IgD-negative memory B cell (primary cell): ENCODE measurements at regions not wholly inside any gene's neighbourhood (a gene's known extent, or its start where the extent isn't known, plus 50 kb on each side); places are given as distances from the start of the nearest gene placed in this dataset.
"Not testable (repeated sequence)": the region's sequence is repeated elsewhere in the genome, so short reads cannot be mapped to it uniquely, and the experiment has no call there.

Source experiments
- H3K27ac Mint-ChIP-seq, 3 donors: one replicate each; pipeline ENCODE4 v1.8.0; 2020 to 2022; ENCODE audit warnings: mild to moderate bottlenecking in 3 of 3, mixed read lengths in 3 of 3, moderate library complexity in 1 of 3
- H3K27me3 Mint-ChIP-seq: one replicate; pipeline ENCODE4 v1.8.0; 2021; ENCODE audit warnings: mixed read lengths
- H3K36me3 Mint-ChIP-seq: one replicate; pipeline ENCODE4 v1.8.0; 2020; ENCODE audit warnings: mild to moderate bottlenecking, mixed read lengths
- H3K4me1 Mint-ChIP-seq, 3 donors: one replicate each; pipeline ENCODE4 v1.8.0; 2020 to 2022; ENCODE audit warnings: mixed read lengths in 3 of 3, mild to moderate bottlenecking in 1 of 3
- H3K4me3 Mint-ChIP-seq, 4 donors: one replicate each; pipeline ENCODE4 v1.8.0; 2020 to 2022; ENCODE audit warnings: mild to moderate bottlenecking in 4 of 4, mixed read lengths in 4 of 4, moderate library complexity in 3 of 4
- H3K9me3 Mint-ChIP-seq, 3 donors: one replicate each; pipeline ENCODE4 v1.8.0; 2020 to 2021; ENCODE audit warnings: mixed read lengths in 3 of 3, mild to moderate bottlenecking in 1 of 3

DNA sequence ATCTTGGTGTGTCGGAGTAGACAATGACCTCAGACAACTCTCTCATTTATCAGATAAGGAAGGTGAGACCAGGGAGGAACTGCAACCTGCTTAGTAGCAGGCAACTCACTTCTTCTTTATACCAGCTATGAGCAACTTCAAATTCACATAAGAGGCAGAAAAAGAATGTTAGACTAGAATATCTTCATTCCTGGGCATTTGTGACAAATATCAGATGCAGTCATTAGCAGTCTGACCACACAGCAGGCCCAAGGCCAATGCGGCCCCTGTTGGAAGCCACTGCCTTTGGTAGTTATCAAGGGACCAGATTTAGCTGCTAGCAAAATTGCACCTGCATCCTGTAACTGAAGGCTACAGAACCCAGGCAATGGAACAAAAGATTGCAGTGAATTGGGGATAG lies 219.2 kb upstream of the RASGEF1B start:
- Mint-ChIP-seq H3K27ac (no peak overlapping the region), H3K4me1 (no peaks in the 10 kb centered on the region), H3K4me3 (no peak overlapping the region), H3K27me3 (peaks cover 4% of the 10 kb centered on the region), H3K9me3 (no peaks in the 10 kb centered on the region), H3K36me3 (no peaks in the 10 kb centered on the region)

DNA sequence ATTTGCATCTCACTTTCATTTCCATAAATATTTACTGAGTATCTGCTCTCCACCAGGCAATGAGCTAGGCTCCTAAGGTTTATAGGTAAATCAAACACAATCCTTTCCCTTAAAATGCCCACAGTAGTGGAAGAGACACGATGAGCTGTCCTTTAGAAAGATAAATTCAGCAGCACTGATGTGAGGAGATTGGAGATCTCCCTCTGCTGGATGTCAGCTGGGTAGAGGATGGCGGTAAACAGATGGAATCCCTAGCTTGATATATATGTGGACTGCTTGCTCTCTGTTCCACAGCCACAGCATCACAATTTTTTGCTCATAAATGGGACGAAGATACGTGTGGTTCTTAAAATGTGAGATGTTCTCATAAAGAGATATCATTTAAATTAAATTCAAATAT lies 216.4 kb upstream of the RASGEF1B start:
- Mint-ChIP-seq H3K9me3 (no peaks in the 10 kb centered on the region), H3K27me3 (no peaks in the 10 kb centered on the region), H3K27ac (no peak overlapping the region), H3K4me1 (no peaks in the 10 kb centered on the region), H3K4me3 (no peak overlapping the region), H3K36me3 (peaks cover 1% of the 10 kb centered on the region)

GRCh38 chr4:81687471-81687870 lies 215.8 kb upstream of the RASGEF1B start:
- Mint-ChIP-seq H3K4me3 (no peak overlapping the region), H3K4me1 (no peaks in the 10 kb centered on the region), H3K27ac (no peak overlapping the region), H3K27me3 (no peaks in the 10 kb centered on the region), H3K36me3 (peaks cover 1% of the 10 kb centered on the region), H3K9me3 (no peaks in the 10 kb centered on the region)

GRCh38 chr4:81685104-81685503 lies 213.4 kb upstream of the RASGEF1B start:
- Mint-ChIP-seq H3K4me1 (no peaks in the 10 kb centered on the region), H3K27ac (no peak overlapping the region), H3K4me3 (no peak overlapping the region), H3K27me3 (no peaks in the 10 kb centered on the region), H3K9me3 (no peaks in the 10 kb centered on the region), H3K36me3 (peaks cover 1% of the 10 kb centered on the region)

GRCh38 chr4:81684352-81684751 lies 212.6 kb upstream of the RASGEF1B start:
- Mint-ChIP-seq H3K9me3 (no peaks in the 10 kb centered on the region), H3K27ac (no peak overlapping the region), H3K4me3 (no peak overlapping the region)

GRCh38 chr4:81682492-81682891 lies 210.8 kb upstream of the RASGEF1B start:
- H3K27ac Mint-ChIP-seq = no peak overlapping the region
- H3K9me3 Mint-ChIP-seq = no peaks in the 10 kb centered on the region
- no peaks in the 10 kb centered on the region for H3K4me1 Mint-ChIP-seq
- H3K4me3 Mint-ChIP-seq = no peak overlapping the region
- H3K36me3 Mint-ChIP-seq = peaks cover 1% of the 10 kb centered on the region
- H3K27me3 Mint-ChIP-seq = no peaks in the 10 kb centered on the region

More at GRCh38 chr4:81684352-81684751, 212.6 kb upstream of the RASGEF1B start:
- Mint-ChIP-seq H3K4me1 (no peaks in the 10 kb centered on the region), H3K36me3 (peaks cover 1% of the 10 kb centered on the region), H3K27me3 (no peaks in the 10 kb centered on the region)

DNA sequence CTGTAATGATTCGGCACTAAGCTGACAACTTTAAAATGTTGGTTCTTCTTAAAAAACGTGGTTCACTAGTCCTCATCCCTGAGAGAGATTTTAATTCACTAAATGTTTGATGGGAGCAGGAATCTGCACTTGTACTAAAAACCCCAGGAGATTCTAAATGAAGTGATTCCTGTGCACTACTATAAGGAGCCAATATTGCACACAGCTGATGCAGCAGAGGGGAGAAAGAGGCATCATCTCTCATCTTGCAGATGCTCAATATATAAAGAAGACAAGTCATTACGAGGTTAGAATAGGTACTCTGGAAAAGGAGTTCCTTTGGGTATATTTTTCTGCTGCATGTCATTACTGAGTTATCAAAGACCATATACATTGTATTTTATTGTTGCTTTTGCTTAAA lies 207.6 kb upstream of the RASGEF1B start:
- Mint-ChIP-seq H3K4me3 (no peak overlapping the region), H3K36me3 (no peaks in the 10 kb centered on the region), H3K27me3 (no peaks in the 10 kb centered on the region), H3K9me3 (no peaks in the 10 kb centered on the region), H3K27ac (no peak overlapping the region), H3K4me1 (no peaks in the 10 kb centered on the region)

- Mint-ChIP-seq H3K36me3 (no peaks in the 10 kb centered on the region), H3K27ac (no peak overlapping the region), H3K27me3 (no peaks in the 10 kb centered on the region), H3K4me1 (no peaks in the 10 kb centered on the region), H3K4me3 (no peak overlapping the region), H3K9me3 (no peaks in the 10 kb centered on the region)
Measured at GRCh38 chr4:81678801-81679200, 207.1 kb upstream of the RASGEF1B start.

GRCh38 chr4:81676537-81676936 lies 204.8 kb upstream of the RASGEF1B start:
- H3K27ac Mint-ChIP-seq = no peak overlapping the region
- no peaks in the 10 kb centered on the region for H3K27me3 Mint-ChIP-seq
- H3K4me1 Mint-ChIP-seq = no peaks in the 10 kb centered on the region
- no peaks in the 10 kb centered on the region for H3K36me3 Mint-ChIP-seq
- H3K4me3 Mint-ChIP-seq = no peak overlapping the region
- no peaks in the 10 kb centered on the region for H3K9me3 Mint-ChIP-seq

DNA sequence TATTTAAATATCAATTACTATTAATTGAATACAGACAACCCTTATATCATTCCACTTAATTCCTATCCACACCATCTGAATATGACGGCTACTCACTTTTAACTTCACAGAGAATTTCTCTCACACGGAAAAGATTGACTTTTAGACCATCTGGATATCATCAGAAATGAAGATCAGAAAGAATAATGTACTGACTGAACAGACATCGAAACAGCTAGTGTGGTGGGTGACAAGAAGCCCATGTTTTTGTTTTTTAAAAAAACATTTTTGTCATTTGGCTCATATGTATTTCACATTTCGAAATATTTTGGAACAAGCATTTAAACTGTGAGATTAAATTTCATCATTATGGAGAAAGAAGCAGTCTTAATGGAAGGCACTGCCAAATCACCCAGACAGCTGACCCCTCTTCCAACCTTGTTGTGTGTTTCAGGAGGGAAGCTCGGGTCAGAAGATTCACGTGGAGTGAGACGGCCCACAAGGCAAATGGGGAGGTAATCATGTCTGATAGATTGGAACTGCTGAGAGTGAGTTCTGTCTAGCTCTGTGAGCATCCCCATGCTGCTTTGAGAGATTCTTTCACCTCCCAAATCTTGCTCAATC lies 204.2 kb upstream of the RASGEF1B start:
- Mint-ChIP-seq H3K27ac (no peak overlapping the region), H3K9me3 (no peaks in the 10 kb centered on the region), H3K4me1 (no peaks in the 10 kb centered on the region), H3K4me3 (no peak overlapping the region), H3K36me3 (no peaks in the 10 kb centered on the region), H3K27me3 (no peaks in the 10 kb centered on the region)

DNA sequence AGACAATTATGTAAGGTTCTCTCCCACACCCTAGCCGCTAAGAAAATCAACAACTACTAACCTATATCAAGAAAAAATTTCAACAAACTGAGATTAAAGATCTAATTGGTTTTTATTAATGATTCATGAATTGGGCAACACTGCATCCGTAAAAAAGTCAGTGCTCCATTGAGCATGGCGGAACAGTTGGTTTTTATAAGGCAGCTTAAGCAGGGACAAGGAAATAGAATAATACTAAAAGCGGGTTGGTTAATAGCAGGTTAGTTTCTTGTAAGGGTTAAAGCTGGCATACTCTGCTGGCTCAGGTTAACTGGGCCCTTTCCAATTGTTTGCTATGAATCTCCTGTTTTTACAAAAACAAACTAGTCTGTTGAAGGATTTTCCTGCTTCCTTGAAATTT lies 202.3 kb upstream of the RASGEF1B start:
- Mint-ChIP-seq H3K27me3 (peaks cover 2% of the 10 kb centered on the region), H3K36me3 (no peaks in the 10 kb centered on the region), H3K9me3 (no peaks in the 10 kb centered on the region), H3K4me1 (no peaks in the 10 kb centered on the region), H3K27ac (no peak overlapping the region), H3K4me3 (no peak overlapping the region)

- H3K36me3 Mint-ChIP-seq = not testable (repeated sequence)
Measured at GRCh38 chr4:81668328-81668727, 196.6 kb upstream of the RASGEF1B start.

DNA sequence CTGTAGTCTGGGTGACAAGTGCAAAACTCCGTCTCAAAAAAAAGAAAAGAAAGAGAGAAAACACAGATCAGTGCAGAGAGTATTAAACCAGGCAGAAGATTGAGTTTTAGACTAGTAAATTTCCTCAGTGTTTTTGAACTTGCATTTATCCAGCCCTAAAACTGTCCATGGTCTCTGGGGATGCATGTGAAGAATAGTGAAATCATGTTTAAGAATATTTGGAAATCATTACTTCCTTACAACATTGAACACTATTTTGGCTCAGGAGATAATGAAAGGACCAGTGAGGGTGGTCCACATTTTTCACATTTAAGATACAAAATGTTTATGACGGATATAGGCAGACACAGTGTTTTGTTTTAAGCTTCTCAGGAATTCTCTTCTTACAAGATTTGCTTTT lies 195.8 kb upstream of the RASGEF1B start:
- no peaks in the 10 kb centered on the region for H3K36me3 Mint-ChIP-seq
- H3K27me3 Mint-ChIP-seq = peaks cover 3% of the 10 kb centered on the region
- H3K9me3 Mint-ChIP-seq = no peaks in the 10 kb centered on the region
- no peak overlapping the region for H3K4me3 Mint-ChIP-seq
- H3K4me1 Mint-ChIP-seq = no peaks in the 10 kb centered on the region
- peak overlapping the region in 1 of 3 donors; percentile 21 for H3K27ac Mint-ChIP-seq

More at GRCh38 chr4:81668328-81668727, 196.6 kb upstream of the RASGEF1B start:
- not testable (repeated sequence) for H3K4me1 Mint-ChIP-seq, H3K9me3 Mint-ChIP-seq, H3K27me3 Mint-ChIP-seq, H3K4me3 Mint-ChIP-seq, H3K27ac Mint-ChIP-seq

- Mint-ChIP-seq H3K4me3 (no peak overlapping the region), H3K27ac (no peak overlapping the region), H3K27me3 (peaks cover 3% of the 10 kb centered on the region), H3K9me3 (peaks cover 0 to 2% (median 0%) of the 10 kb centered on the region in 3 donors), H3K4me1 (no peaks in the 10 kb centered on the region), H3K36me3 (no peaks in the 10 kb centered on the region)
Measured at GRCh38 chr4:81666491-81666890, 194.8 kb upstream of the RASGEF1B start.

DNA sequence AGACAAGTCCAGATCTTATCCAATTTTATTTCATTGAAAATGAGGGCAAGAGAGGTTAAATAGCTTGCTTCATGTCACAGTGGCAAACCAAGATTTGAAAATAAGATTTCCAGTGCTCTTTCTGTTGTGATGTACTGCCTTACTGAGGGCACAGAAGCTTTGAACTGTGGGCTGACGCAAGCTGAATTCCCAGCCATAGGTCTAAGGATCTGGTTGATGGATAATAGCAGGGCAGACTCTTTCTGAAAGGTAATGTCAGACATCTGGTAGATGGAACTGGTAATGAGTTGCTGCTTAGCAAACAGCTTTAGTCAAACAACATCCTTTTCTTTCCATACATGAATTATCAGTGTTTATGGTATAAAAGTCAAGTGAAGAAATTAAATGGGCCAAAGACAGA lies 193.9 kb upstream of the RASGEF1B start:
- Mint-ChIP-seq H3K4me1 (no peaks in the 10 kb centered on the region), H3K27ac (no peak overlapping the region), H3K4me3 (no peak overlapping the region), H3K36me3 (no peaks in the 10 kb centered on the region), H3K27me3 (peaks cover 3% of the 10 kb centered on the region), H3K9me3 (peaks cover 0 to 2% (median 0%) of the 10 kb centered on the region in 3 donors)

DNA sequence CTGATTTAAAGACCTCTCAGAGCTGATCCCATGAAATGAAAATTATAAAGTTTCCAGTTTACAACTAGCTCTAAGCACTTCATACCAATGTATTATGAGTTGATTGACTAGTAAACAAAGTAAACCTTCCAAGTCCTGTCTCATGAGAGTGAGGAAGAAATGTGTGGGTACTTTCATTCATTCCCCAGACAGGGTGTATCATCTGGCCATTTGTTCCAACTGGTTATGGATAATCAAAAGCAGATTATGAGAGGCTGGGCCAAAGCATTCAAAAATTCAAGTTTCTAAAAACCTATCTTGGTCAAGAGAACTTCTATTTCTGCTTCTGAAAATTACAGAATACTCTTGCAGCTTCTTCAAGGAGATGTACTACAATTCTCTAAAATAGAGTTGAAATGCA lies 193.3 kb upstream of the RASGEF1B start:
- peaks cover 0 to 2% (median 0%) of the 10 kb centered on the region in 3 donors for H3K9me3 Mint-ChIP-seq
- H3K4me1 Mint-ChIP-seq = no peaks in the 10 kb centered on the region
- no peak overlapping the region for H3K27ac Mint-ChIP-seq
- H3K27me3 Mint-ChIP-seq = peaks cover 3% of the 10 kb centered on the region
- H3K4me3 Mint-ChIP-seq = no peak overlapping the region
- H3K36me3 Mint-ChIP-seq = no peaks in the 10 kb centered on the region

GRCh38 chr4:81664079-81664478 lies 192.4 kb upstream of the RASGEF1B start:
- Mint-ChIP-seq H3K4me3 (no peak overlapping the region), H3K27ac (no peak overlapping the region), H3K9me3 (peaks cover 0 to 2% (median 0%) of the 10 kb centered on the region in 3 donors), H3K27me3 (peaks cover 3% of the 10 kb centered on the region), H3K4me1 (no peaks in the 10 kb centered on the region), H3K36me3 (no peaks in the 10 kb centered on the region)
